Dermis microvascular lymphatic vessel endothelial cell (primary cell): ENCODE measurements at regions not wholly inside any gene's neighbourhood (a gene's known extent, or its start where the extent isn't known, plus 50 kb on each side); places are given as distances from the start of the nearest gene placed in this dataset.
A peak's percentile ranks its signal among the peaks of the same experiment; 100 is the strongest.
"Not testable (repeated sequence)": the region's sequence is repeated elsewhere in the genome, so short reads cannot be mapped to it uniquely, and the experiment has no call there.

Experiments used
- DNase-seq, 2 donors: peaks; one replicate each; pipeline versions ENCODE4 v3.0.0 to v3.0.0-alpha.2; 2010; ENCODE audit warnings: low read depth in 2 of 2

DNA sequence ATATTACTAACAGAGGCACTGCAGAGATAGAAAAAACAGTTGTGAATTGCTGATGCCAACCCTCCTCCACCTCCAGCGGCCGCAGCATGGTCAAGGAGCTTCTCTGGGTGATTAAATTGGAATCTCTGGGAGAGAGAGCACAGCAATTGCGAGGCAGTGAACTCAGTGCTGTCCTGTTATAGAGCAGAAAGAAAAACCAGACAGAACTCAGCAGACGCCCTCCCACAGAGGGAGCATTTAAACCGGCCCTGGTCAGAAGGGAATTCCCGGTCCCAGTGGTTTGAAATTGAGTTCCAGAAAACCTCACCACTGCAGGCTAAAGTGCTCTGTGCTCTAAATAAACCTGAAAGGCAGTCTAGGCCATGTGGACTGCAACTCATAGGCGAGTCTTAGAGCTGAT, 175.4 kb downstream of the SQOR start:
- no peak for DNase-seq

DNA sequence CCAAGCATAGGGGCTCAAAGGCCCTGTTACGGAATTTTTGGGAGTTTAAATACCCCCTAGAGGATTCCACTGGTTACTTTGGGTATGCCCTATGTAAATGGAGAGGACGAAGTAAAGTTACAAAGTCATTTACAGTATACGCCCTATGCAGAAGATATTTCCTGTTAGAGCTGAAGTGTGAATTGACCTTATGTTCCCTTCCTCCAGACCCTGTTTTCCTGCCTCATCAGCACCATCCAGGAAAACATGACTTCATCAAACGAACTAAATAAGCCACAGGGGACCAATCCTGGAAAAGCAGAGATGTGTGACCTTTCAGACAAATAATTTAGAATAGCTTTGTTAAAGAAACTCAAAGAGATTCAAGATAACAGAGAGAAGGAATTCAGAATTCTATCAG, 177.4 kb downstream of the SQOR start:
- DNase-seq, result peak; percentile 76 to 81

DNA sequence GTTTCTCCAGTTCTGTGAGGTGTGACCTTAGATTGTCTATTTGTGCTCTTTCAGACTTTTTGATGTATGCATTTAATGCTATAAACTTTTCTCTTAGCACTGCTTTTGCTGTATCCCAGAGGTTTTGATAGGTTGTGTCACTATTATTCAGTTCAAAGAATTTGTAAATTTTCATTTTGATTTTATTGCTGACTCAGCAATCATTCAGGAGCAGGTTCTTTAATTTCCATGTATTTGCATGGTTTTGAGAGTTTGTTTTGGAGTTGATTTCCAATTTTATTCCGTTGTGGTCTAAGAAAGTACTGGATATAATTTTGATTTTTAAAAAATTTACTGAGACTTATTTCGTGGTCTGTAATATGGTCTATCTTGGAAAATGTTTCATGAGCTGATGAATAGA, 182.7 kb downstream of the SQOR start:
- not testable (repeated sequence) for DNase-seq

DNA sequence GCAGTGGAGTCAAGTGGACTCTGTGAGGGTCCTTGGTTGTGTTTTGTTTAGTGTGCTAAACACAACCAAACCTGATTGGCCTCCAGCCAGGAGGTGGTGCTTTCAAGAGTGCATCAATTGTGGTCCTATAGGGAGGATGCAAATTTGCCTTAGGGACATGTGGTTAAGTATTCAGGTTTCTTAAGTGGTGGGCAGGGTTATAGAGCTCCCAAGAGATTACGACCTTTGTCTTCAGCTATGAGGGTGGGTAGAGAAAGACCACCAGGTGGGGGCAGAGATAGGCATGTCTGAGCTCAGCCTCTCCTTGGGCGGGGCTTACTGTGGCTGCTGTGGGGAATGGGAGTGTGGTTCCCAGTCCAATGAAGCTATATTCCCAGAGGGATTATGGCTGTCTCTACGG, 186.6 kb downstream of the SQOR start:
- no peak for DNase-seq

DNA sequence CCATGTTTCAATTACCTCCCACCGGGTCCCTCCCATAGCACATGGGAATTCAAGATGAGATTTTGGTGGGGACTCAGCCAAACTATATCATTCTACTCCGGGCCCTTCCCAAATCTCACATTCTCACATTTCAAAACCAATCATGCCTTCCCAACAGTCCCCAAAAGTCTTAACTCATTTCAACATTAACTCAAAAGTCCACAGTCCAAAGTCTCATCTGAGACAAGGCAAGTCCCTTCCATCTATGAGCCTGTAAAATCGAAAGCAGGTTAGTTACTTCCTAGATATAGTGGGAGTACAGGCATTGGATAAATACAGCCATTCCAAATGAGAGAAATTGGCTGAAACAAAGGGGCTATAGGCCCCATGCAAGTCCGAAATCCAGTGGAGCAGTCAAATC, 188.1 kb downstream of the SQOR start:
- not testable (repeated sequence) for DNase-seq

DNA sequence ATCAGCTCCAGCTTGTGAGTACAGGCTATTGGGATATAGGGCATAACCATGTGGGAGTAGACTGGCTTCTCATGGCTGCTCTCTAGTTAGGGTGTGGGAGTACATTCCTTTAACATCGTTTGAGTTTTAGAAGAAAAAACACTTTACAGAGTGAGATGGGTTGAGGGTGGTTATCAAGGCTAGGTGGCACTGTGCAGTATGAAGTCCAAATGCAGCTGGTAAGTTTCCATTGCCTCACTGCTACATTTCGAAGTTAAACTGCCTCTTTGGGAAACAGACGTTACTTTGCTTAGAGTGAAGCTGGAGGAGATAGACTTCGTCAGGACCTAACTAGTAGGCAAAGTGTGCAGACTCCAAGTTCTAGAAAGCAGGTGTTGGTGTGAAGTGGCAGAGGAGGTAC, 192.4 kb downstream of the SQOR start:
- peak; percentile 24 to 51 for DNase-seq

DNA sequence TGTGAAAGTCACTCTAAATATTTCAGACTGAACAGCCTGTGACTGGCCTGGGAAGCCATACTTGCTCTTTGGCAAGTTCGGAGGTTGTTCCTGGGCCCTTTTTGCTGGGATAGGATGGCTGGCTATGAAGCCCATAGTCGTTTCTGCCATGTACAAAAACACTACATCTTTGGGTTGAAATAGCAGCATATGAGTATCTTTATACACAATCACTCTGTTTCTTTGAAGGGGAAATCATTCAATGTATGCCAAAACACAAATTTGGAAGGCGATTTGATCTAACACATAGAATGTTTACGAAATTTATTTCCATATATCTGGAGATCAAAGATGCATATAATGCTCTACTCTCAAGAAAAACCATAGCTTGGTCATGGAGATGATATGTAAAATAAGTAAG, 192.9 kb downstream of the SQOR start:
- no peak for DNase-seq

DNA sequence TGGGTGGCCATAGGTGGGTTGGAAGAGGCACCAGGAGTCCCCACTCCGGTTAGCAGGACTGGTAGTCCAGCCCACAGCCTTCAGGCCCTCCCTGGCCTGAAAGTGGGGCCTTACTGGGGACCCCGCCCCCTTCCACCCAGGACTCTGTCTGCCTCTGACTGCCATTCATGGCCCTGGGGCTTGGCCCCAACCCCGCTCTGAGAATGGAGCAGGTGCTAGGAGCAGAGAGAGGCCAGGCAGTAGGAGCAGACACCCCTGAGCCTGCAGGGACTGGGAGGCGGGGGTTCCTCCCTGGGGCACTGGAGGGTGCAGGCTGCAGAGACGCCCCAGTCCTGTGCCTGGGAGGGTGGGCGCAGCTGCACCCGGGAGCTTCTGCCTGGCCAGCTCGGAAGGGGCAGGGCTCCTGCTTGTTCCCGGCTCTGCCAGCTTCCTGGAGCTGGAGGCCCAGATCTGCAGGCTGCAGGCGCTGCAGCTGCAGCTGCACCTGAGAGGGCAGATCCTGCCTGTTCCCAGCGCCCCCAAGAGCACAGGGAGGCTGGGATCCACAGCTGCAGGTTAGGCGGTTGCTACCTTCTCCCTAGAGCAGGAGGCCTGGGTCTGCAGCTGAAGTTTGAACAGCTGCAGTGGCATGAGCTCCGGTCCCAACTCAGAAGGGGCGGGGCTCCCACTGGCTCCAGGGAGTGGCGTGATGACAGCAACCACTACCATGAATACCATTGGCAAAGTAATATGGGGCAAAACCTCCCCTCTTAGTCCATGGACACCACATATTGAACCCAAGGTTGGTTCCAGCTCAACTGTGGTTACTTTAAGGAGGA, 194.7 kb downstream of the SQOR start:
- DNase-seq, result no peak

DNA sequence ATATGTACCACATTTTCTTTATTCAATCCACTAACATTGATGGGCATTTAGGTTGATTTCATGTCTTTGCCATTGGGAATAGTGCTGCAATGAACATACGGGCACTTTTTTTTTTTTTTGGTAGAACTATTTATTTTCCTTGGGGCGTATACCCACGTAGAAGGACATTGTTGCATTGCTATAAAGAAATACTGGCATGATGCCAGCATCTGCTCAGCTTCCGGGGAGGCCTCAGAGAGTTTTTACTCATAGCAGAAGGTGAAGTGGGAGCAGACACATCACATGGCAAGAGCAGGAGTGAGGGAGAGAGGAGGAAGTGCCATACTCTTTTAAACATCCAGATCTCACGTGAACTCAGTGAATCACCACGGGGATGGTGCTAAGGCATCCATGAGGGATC, 197.0 kb downstream of the SQOR start:
- DNase-seq, result no peak

DNA sequence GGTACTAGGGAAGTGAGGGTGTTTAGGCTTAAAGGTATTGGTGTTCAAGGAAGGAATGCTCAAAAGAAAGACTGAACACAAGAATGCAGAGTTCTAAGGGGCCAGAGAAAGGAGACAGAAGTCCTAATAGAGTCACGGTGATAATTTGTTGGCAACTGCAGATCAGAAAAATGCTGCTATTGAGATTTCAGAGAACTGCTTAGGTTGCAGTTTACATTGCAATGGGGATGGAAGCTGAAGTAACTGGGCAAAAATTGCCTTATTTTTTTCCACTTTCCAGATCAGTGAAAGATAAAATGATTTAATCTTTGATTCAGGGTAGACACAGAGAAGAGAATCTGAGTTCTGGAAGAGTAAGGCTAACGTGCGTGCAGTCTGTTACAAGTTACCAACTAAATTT, 199.8 kb downstream of the SQOR start:
- no peak for DNase-seq

DNA sequence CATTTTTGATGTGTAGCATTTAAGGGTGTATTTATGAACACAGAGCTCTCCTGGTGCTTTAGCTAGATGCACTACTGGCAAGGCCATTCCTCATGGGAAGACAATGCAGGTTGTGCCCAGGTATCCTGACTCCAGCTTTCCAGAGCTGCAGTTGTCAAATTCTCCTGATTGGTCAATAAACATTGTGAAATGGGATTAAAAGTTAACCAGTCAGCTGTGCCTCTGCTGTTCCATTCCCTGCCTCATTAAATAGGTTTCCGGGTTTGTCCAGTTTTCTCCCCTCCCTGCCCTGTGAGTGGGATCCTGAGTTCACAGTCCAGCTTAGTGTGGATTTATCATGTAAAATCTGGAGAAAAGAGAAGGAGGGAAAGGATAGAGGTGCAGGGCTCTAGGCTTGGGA, 207.3 kb downstream of the SQOR start:
- no peak for DNase-seq

DNA sequence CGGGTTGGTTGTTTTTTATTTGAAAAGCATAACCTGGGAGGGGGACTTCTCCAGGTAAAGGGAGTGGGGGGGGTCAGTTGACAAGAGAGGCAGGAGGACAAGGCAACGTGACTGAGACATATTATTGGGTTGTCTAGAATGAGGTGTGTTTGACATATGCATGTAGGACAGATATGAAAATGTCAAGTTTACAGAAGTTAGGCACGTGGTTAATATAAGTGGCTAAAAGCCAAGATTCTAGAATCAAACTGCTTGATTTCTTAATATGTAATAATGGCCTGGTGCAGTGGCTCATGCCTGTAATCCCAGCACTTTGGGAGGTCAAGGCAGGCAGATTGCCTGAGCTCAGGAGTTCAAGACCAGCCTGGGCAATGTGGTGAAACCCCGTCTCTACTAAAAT, 212.8 kb downstream of the SQOR start:
- DNase-seq, result no peak

DNA sequence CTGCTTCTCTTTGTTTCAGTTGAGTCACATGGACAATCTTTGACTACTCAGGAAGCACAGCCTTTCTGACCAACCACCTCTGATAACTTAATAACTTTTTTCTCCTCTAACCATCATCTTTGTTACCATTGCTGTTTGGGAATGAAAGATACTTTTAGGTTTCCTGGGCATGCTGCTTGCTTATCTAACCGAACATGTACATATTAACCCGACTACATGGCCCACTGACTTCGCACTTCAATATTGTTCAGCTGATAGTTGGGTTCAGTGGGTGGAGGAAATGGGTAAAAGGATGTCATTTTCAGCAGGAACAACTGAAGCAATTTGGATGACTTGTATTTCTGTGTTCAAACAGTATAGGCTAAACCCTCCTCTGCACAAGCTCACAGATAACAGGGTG, 214.3 kb downstream of the SQOR start:
- DNase-seq, result no peak

DNA sequence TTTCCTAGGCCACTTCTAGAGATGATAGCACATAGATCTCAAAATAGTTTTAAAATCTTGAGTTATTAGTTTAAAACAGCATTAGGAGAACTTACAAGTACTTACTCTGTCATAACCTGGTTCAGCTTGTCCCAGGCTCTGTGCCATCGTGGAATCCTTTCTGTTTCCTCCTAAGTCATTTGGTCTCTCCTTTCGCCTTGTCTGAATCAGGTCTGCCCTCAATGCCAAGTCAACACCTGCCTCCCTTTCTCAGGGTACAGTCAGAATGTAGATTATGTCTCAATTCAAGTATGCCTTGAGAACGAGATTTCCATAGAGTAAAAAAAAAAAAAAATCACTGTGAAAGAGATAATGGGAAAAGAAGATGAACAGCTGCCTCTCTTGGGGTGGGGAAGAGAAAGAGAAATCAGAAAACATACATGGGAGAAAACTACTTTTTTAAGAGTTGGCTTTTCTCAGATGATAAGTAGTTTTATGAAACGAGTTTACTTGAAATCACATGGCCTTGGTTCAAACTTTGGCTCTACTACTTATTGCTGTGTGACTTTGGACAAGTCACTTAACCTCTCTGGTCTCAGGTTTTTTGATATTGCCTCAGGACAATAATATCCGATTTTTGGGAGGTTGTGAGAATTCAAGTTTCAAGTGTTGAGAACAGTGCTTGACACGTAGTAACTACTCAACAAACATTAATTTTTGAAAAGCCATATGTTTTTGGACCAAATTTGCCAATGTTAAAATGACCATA, 219.8 kb downstream of the SQOR start:
- DNase-seq, result no peak

DNA sequence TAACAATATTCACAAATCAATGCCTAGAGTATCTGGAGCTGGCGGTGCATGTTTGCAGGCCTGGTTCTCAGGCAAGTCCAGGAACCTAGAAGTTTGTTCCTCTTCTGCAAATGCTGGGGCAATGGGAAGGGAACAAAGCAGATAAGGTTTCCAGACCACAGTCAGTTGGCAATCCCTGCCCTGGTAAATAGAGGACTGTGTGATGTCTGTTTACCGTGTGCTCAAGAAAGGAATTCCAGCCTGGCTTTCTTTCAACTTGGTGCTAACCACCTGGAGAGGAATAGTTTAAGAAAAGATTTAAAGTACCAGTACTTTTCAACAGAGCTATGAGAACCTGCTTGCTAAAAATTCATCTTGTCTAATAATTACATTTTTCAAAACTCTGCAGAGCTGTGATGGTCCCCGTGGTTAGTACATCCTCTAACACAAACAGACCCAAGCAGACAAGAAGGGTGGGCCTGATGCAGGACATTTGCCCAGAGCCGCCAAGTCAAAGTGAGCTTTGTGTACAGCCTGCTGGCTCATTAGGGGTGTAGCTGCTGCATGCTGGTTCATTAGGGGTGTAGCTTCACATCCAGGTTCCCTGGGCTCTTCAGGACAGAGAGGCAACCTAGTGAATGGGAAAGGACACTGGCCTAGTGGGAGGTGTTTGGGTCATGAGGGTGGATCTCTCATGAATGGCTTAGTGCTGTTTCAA, 220.5 kb downstream of the SQOR start:
- DNase-seq, result no peak

DNA sequence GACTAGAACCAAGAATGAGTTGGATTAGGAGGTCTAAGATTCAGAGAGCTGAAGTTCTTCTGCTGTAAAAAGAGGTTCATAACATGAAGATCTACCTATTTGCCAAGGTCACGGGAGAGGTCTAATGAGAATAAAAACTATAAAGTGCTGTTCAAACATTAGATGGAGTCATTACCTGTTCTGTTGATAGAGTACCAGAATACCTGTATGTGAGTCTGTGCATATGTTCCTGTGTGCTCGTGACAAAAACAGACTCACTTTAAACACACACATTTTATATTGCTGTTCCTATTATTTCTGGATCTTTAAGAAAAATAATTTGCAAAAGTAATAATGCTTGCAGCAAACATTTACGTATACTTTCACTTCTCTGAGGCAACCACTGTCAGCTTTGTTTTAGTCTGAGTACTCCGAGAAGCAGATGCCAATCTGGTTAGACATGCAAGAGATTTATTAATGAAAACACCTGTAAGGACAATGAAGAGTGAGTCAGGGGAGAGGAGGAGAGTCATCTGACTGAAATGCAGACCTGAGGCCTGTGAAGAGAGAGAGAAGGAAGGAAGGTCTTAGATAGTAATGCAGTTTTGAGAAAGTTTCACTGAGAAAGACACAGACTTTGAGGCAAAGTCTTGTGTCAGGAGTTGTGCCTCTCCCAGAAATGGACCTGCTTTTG, 221.2 kb downstream of the SQOR start:
- DNase-seq, result peak in 1 of 2 donors; percentile 31

DNA sequence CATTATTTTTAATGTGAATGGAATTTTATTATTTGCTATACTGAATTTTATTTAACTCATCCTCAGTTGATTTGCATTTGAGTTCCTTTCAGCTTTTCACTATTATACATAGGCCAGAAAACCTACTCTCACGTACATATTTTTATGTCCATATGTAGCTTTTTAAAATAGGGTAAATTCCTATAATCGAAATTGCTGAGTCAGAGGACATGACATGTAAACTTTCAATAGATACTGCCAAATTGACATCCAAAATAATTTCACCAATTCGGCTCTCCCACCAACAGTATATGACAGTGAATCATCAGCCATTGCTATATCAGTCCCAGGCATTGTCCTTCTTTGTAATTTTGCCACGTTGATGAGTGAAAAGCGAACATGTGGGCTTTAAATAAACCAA, 222.5 kb downstream of the SQOR start:
- DNase-seq, result no peak

DNA sequence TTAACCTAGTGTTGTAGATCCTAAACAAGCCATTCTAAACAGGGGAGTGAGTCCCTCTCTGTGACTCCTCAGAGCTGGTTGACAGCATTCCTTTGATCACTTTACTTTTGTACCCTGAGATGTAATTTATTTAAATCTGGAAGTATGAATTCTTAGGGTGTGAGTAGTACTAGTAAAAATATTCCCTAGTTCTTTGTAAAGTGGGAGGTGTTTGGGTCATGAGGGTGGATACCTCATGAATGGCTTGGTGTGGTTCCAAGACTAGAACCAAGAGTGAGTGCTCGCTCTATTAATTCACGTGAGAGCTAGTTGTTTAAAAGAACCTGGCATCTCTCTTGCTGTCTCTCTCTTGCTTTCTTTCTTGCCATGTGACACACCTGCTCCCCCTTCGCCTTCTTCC, 223.7 kb downstream of the SQOR start:
- no peak for DNase-seq

DNA sequence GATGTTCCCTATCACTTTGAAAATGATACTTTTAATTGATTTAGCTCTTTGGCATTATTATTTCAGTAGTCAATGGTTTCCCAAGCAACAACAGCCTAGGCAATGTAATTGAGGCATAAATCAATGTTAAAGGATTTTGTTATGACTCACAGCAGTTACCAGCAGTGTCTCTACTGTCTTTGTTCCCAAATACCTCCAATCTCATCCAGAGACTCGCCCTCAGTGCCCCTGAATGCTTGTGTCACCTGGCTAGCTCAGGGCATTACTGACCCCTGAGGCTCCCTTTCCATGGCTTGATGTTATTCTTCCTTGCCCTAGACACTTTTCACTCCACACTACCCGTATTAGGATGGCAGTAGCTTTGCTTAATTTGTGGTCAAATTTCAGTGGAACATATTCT, 227.2 kb downstream of the SQOR start:
- DNase-seq, result no peak

DNA sequence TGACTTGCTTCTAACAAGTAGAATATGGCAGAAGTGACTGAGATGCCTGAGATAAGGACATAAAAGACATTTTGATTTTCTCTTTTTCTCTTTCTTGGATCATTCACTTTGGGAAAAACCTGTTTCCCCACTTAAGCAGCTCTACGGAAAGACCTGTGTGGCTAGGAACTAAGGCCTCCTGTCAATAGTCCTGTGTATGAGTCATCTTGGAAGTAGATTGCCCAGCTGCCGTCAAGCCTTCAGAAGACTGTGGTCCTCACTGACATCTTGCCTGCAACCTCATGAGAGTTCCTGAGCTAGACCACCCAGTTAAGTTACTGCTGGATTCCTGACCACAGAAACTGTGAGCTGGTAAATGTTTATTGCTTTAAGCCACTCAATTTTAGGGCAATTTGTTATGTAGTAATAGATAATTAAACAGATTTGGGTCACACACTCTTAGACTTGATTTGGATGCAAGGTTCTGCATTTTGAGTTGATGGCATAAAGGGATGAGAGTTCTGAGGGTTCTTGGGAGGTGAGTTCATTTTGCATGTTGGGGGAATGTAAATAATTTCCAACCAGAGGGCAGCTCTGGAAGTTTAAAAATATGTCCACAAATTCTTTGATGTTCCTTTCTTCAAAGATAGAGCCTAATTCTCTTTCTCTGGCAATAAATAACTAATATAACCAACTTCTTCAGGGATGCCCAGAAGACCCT, 229.2 kb downstream of the SQOR start:
- no peak for DNase-seq

DNA sequence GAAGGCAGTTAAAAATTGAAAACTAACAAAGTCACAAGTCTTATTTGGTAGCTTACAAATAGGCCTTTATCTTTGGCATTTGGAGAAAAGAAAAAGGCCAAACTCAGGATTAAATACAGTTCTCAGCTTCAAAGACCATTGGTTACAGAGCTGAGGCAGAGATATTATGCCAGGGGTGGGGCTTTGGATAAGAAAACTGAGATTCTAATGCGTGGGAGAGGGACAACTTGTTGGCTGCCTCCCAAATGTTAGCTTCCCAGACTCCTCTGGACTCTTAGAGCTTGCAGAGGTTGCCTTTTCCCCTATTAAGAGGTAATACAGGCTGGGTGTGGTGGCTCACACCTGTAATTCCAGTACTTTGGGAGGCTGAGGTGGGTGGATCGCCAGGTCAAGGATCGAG, 231.8 kb downstream of the SQOR start:
- DNase-seq, result no peak
